H9 (cell line): ENCODE measurements at regions not wholly inside any gene's neighbourhood (a gene's known extent, or its start where the extent isn't known, plus 50 kb on each side); places are given as distances from the start of the nearest gene placed in this dataset.
"Not testable (repeated sequence)": the region's sequence is repeated elsewhere in the genome, so short reads cannot be mapped to it uniquely, and the experiment has no call there.

ENCODE experiments used
- DNase-seq: peaks from one replicate; pipeline ENCODE4 v3.0.0-alpha.2; 2017
- H2AFZ ChIP-seq: one replicate; pipeline ENCODE4 v1.6.1; 2013; ENCODE audit warnings: mild to moderate bottlenecking, low read length, control low read depth, moderate library complexity
- H2AK5ac ChIP-seq: 2 replicates; pipeline ENCODE4 v1.6.1; 2013; ENCODE audit warnings: low read length, control low read depth, mixed read lengths; ENCODE audit not compliant: insufficient read length
- H2BK120ac ChIP-seq: one replicate; pipeline ENCODE4 v1.6.1; 2013; ENCODE audit warnings: low read depth, mild to moderate bottlenecking, low read length, control low read depth, inconsistent platforms; ENCODE audit not compliant: poor library complexity, severe bottlenecking
- H2BK12ac ChIP-seq: 2 replicates; pipeline ENCODE4 v1.6.1; 2013; ENCODE audit warnings: low read length, control low read depth, mixed read lengths, low read depth; ENCODE audit not compliant: insufficient read length
- H2BK15ac ChIP-seq: 2 replicates; pipeline ENCODE4 v1.6.1; 2013; ENCODE audit warnings: low read depth, low read length, control low read depth
- H2BK20ac ChIP-seq: one replicate; pipeline ENCODE4 v1.6.1; 2013; ENCODE audit warnings: low read depth, mild to moderate bottlenecking, low read length, control low read depth, inconsistent platforms; ENCODE audit not compliant: poor library complexity, severe bottlenecking
- H2BK5ac ChIP-seq: 2 replicates; pipeline ENCODE4 v1.6.1; 2013; ENCODE audit warnings: low read length, control low read depth, mixed read lengths; ENCODE audit not compliant: insufficient read length
- H3K14ac ChIP-seq: 2 replicates; pipeline ENCODE4 v1.6.1; 2013; ENCODE audit warnings: low read length, control low read depth; ENCODE audit not compliant: insufficient read depth
- H3K18ac ChIP-seq: 2 replicates; pipeline ENCODE4 v1.6.1; 2013; ENCODE audit warnings: low read depth, mild to moderate bottlenecking, mixed read lengths, low read length, control low read depth; ENCODE audit not compliant: insufficient read length
- H3K23ac ChIP-seq: 2 replicates; pipeline ENCODE4 v1.6.1; 2013; ENCODE audit warnings: low read length, control low read depth, mixed read lengths, low read depth; ENCODE audit not compliant: insufficient read length
- H3K23me2 ChIP-seq: 2 replicates; pipeline ENCODE4 v1.6.1; 2013; ENCODE audit warnings: low read depth, mild to moderate bottlenecking, mixed read lengths, low read length, control low read depth; ENCODE audit not compliant: insufficient read length, poor library complexity, severe bottlenecking
- H3K27ac ChIP-seq: 2 replicates; pipeline ENCODE4 v1.5.1; 2013; ENCODE audit warnings: low read length, control low read depth, mixed read lengths, low read depth; ENCODE audit not compliant: insufficient read length
- H3K27me3 ChIP-seq: 2 replicates; pipeline ENCODE4 v1.6.1; 2013; ENCODE audit warnings: low read length, control low read depth, inconsistent platforms; ENCODE audit not compliant: insufficient read depth
- H3K4ac ChIP-seq: 2 replicates; pipeline ENCODE4 v1.6.1; 2013; ENCODE audit warnings: low read depth, mild to moderate bottlenecking, control low read depth, inconsistent platforms, low read length, moderate library complexity
- H3K4me1 ChIP-seq: 2 replicates; pipeline ENCODE4 v1.6.1; 2013; ENCODE audit warnings: low read length, control low read depth, inconsistent platforms; ENCODE audit not compliant: insufficient read depth
- H3K4me2 ChIP-seq: 2 replicates; pipeline ENCODE4 v1.6.1; 2013; ENCODE audit warnings: low read length, control low read depth, mixed read lengths; ENCODE audit not compliant: insufficient read length, insufficient read depth
- H3K56ac ChIP-seq: 2 replicates; pipeline ENCODE4 v1.6.1; 2013; ENCODE audit warnings: low read depth, mild to moderate bottlenecking, mixed read lengths, low read length, control low read depth; ENCODE audit not compliant: insufficient read length
- H3K79me1 ChIP-seq: 2 replicates; pipeline ENCODE4 v1.6.1; 2013; ENCODE audit warnings: low read depth, mild to moderate bottlenecking, moderate library complexity, low read length, control low read depth, inconsistent platforms; ENCODE audit not compliant: insufficient read depth, poor library complexity, severe bottlenecking
- H3K79me2 ChIP-seq: 2 replicates; pipeline ENCODE4 v1.6.1; 2013; ENCODE audit warnings: low read length, control low read depth, inconsistent platforms; ENCODE audit not compliant: insufficient read depth
- H3K9ac ChIP-seq: 2 replicates; pipeline ENCODE4 v1.6.1; 2013; ENCODE audit warnings: low read length, control low read depth, mixed read lengths; ENCODE audit not compliant: insufficient read length; ENCODE audit errors: extremely low read depth
- H3K9me3 ChIP-seq: one replicate; pipeline ENCODE4 v1.6.1; 2013; ENCODE audit warnings: low read depth, low read length, inconsistent platforms; ENCODE audit not compliant: control insufficient read depth
- H3T11ph ChIP-seq: one replicate; pipeline ENCODE4 v1.6.1; 2013; ENCODE audit warnings: mild to moderate bottlenecking, low read length, control low read depth, inconsistent platforms
- H4K20me1 ChIP-seq: one replicate; pipeline ENCODE4 v1.6.1; 2013; ENCODE audit not compliant: control insufficient read depth, insufficient read length, insufficient read depth
- H4K5ac ChIP-seq: 2 replicates; pipeline ENCODE4 v1.6.1; 2013; ENCODE audit warnings: low read depth, mild to moderate bottlenecking, mixed read lengths, low read length, control low read depth; ENCODE audit not compliant: insufficient read length
- H4K8ac ChIP-seq: replicated peaks from 2 replicates; pipeline ENCODE4 v1.6.1; 2013; ENCODE audit warnings: low read length, control low read depth, mixed read lengths, low read depth; ENCODE audit not compliant: insufficient read length
- H4K91ac ChIP-seq: 2 replicates; pipeline ENCODE4 v1.6.1; 2013; ENCODE audit warnings: low read depth, mild to moderate bottlenecking, moderate library complexity, mixed read lengths, low read length, control low read depth; ENCODE audit not compliant: insufficient read length
- H3K27ac Mint-ChIP-seq, 3 experiments: 2 replicates in 2 of 3; 3 replicates in 1 of 3; pipeline ENCODE4 v1.8.0; 2020 to 2021; ENCODE audit warnings: mixed read lengths in 3 of 3, mild to moderate bottlenecking in 1 of 3, moderate library complexity in 1 of 3
- H3K27me3 Mint-ChIP-seq: 2 replicates; pipeline ENCODE4 v1.8.0; 2021; ENCODE audit warnings: low read depth, mild to moderate bottlenecking, moderate library complexity, mixed read lengths
- H3K36me3 Mint-ChIP-seq, 3 experiments: 2 replicates in 2 of 3; 3 replicates in 1 of 3; pipeline ENCODE4 v1.8.0; 2020 to 2021; ENCODE audit warnings: low read depth in 3 of 3, mixed read lengths in 3 of 3; ENCODE audit not compliant: insufficient read depth in 1 of 3
- H3K4me1 Mint-ChIP-seq, 2 experiments: 2 replicates each; pipeline ENCODE4 v1.8.0; 2020; ENCODE audit warnings: mixed read lengths in 2 of 2
- H3K4me3 Mint-ChIP-seq, 2 experiments: 2 replicates in 1 of 2; 3 replicates in 1 of 2; pipeline ENCODE4 v1.8.0; 2020 to 2021; ENCODE audit warnings: mild to moderate bottlenecking in 2 of 2, mixed read lengths in 2 of 2, moderate library complexity in 1 of 2
- H3K9me3 Mint-ChIP-seq, 2 experiments: 2 replicates in 1 of 2; 3 replicates in 1 of 2; pipeline ENCODE4 v1.8.0; 2020; ENCODE audit warnings: mild to moderate bottlenecking in 2 of 2, mixed read lengths in 2 of 2, moderate library complexity in 1 of 2
- WGBS: extraction: QIAGEN DNeasy Blood & Tissue Kit; methylation state at CpG from one replicate; pipeline ENCODE4 v1.1.7; 2013; ENCODE audit warnings: missing lambda C conversion rate, low lambda C conversion rate, mixed read lengths; ENCODE audit not compliant: insufficient read length; ENCODE audit errors: extremely low coverage; 5-methylcytosine and 5-hydroxymethylcytosine counted together

DNA sequence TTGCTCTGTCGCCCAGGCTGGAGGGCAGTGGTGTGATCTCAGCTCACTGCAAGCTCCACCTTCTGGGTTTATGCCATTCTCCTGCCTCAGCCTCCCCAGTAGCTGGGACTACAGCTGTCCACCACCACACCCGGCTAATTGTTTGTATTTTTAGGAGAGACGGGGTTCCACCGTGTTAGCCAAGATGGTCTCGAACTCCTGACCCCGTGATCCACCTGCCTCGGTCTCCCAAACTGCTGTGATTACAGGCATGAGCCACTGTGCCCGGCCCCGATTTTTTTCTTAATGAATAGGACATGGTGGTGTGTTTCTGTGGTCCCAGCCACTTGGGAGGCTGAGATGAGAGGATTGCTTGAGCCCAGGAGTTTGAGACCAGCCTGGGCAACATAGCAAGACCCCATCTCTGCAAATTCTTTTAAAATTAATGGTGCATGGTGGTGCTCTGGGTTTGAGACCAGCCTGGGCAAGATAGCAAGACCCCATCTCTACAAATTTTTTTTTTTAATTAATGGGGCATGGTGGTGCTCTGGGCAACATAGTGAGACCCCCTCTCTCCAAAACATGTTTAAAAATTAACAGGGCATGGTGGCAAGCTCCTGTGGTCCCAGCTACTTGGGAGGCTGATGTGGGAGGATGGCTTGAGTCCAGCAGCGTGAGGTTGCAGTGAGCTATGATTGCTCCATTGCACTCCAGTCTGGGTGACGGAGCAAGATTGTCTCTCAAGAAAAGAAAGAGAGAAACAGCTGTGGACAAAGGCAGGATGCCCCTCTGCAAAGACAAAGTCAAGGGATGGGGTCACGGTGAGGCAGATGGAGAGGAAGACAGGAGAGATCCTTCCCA is 4497.2 kb upstream of the OR11H1 start:
- not testable (repeated sequence) for H3K4me3 Mint-ChIP-seq, H4K5ac ChIP-seq, H3K27me3 ChIP-seq, H3K14ac ChIP-seq, H2BK5ac ChIP-seq, H3K27ac Mint-ChIP-seq, H2BK12ac ChIP-seq, H3K4me2 ChIP-seq, H4K91ac ChIP-seq, H2AFZ ChIP-seq, DNase-seq, H2BK20ac ChIP-seq, H3K56ac ChIP-seq, H3K4me1 ChIP-seq, H3K27ac ChIP-seq, H3K79me2 ChIP-seq, H3T11ph ChIP-seq, H3K4me1 Mint-ChIP-seq, H3K18ac ChIP-seq, H3K23me2 ChIP-seq, H3K79me1 ChIP-seq, H2BK120ac ChIP-seq, H3K23ac ChIP-seq, H4K8ac ChIP-seq, H3K9ac ChIP-seq, H3K4ac ChIP-seq, H4K20me1 ChIP-seq, H2BK15ac ChIP-seq, H2AK5ac ChIP-seq
- H3K9me3 Mint-ChIP-seq = peaks cover 97 to 98% of the 10 kb centered on the region in 2 experiments
- H3K27me3 Mint-ChIP-seq = peaks cover 27% of the 10 kb centered on the region
- H3K36me3 Mint-ChIP-seq = peaks cover 31 to 68% (median 55%) of the 10 kb centered on the region in 3 experiments
- no CpG with 5 or more reads among the region's 12 CpGs for WGBS
- H3K9me3 ChIP-seq = peaks cover 90% of the 10 kb centered on the region

DNA sequence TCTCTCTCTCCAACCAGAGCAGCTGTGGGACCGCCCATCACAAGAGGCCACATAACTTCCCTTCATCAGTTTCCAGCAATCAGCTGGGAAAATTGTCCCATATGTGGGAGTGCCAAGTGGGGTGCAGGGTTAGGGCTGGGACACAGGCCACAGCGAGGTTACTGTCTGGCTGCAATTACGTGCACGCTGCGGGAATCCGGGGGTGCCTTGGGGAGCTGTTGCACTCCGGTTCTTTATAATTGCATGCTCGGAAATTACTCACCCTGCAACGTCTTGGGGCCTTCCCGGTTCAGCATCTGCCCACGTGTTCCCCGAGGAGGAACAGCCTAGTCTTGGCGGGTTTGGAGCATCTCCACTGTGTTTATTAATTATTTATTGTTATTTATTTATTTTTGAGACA is 4495.9 kb upstream of the OR11H1 start:
- H3K9ac ChIP-seq, H3K4me1 ChIP-seq, H2AK5ac ChIP-seq, H4K8ac ChIP-seq, H2BK12ac ChIP-seq, H4K5ac ChIP-seq, H3K14ac ChIP-seq, H3K56ac ChIP-seq, H2BK5ac ChIP-seq, H3K27ac Mint-ChIP-seq, H3K27ac ChIP-seq, H3K4me1 Mint-ChIP-seq, H3K4me3 Mint-ChIP-seq, H3K79me2 ChIP-seq, H3K79me1 ChIP-seq, H2BK120ac ChIP-seq, H3K23me2 ChIP-seq, H4K20me1 ChIP-seq, H3K4ac ChIP-seq, H2BK15ac ChIP-seq, H3K18ac ChIP-seq, DNase-seq, H3T11ph ChIP-seq, H3K23ac ChIP-seq, H4K91ac ChIP-seq, H3K27me3 ChIP-seq, H2AFZ ChIP-seq, H2BK20ac ChIP-seq, H3K4me2 ChIP-seq: not testable (repeated sequence)
- WGBS = no CpG with 5 or more reads among the region's 13 CpGs
- Mint-ChIP-seq H3K27me3 (peaks cover 28% of the 10 kb centered on the region), H3K36me3 (peaks cover 39 to 76% (median 62%) of the 10 kb centered on the region in 3 experiments), H3K9me3 (peaks cover 98 to 99% of the 10 kb centered on the region in 2 experiments)
- peaks cover 96% of the 10 kb centered on the region for H3K9me3 ChIP-seq
